ENCODE measurements at regions not wholly inside any gene's neighbourhood (a gene's known extent, or its start where the extent isn't known, plus 50 kb on each side); places are given as distances from the start of the nearest gene placed in this dataset.

DNA sequence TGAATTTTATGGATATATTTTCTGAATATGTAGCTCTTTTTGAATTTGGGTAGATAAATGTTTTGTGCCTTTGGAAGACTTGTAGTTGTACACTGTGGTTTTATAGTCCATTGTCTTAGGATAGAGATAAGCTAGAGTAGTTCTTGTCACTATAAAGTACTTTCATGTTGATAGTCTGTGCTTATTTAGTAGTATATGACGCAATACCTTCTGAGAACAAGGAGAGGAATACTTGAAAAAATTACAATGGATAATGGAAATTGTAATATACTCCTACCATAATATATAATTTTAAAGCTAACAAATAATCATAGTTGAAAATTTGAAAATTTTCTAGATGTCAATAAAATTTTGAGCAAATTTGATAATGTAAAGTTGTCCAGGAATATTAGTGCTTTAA is 664.0 kb downstream of the TLE4 start:
- DNase-seq (ENCODE audit: low read depth in 2 of 2): no peak

- no peak for DNase-seq (ENCODE audit: low read depth in 2 of 2)
These were observed 662.1 kb downstream of the TLE4 start for GRCh38 chr9:80233906-80234305.

- DNase-seq (ENCODE audit: low read depth in 2 of 2): no peak
These were observed 661.5 kb downstream of the TLE4 start for GRCh38 chr9:80233102-80233843.

DNA sequence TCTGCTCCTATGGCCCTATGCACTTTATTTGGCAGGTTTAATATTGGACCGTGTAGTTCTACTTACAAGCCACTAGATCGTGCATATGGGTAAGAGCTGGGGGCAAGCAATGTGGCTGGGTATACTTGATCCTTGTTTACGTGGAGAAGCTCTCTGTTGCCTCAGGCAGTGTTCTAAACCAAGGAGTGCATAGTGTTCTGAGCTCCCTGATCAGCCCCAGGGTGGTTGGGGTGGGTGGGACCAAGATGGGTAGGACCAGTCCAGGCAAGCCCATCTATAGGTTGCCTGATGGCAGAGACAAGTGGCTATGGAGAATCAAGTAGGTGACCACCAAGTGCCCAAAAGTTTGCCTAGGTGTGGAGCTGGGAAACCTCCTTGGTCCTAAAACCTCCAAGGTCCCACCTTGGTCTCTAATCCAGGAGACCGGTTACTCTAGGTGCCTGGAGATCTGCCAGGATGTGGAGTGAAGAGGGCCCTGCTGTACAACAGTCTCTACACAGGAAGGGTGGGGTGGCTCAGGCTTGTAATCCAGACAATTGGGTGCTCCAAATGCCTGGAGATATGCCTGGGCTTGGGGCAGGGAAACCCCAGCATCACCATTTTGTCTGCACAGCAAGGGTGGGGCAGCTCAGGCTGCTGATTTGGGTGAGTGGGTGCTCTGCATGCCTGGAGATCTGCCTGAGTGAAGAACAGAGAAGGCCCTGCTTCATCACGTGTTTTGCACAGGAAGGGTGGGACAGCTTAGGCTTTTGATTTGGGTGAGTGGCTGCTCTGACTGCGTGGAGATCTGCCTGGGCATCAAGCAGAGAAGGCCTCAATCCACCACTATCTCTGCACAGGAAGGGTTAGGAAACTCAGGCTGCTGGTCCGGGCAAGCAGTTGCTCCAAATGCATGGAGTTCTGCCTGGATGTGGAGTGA is 659.8 kb downstream of the TLE4 start:
- DNase-seq (ENCODE audit: low read depth in 2 of 2): no peak

- DNase-seq (ENCODE audit: low read depth in 2 of 2): no peak
These were observed 652.1 kb downstream of the TLE4 start for GRCh38 chr9:80223897-80224296.

GRCh38 chr9:80222466-80223169 is 650.9 kb downstream of the TLE4 start:
- no peak for DNase-seq (ENCODE audit: low read depth in 2 of 2)

DNA sequence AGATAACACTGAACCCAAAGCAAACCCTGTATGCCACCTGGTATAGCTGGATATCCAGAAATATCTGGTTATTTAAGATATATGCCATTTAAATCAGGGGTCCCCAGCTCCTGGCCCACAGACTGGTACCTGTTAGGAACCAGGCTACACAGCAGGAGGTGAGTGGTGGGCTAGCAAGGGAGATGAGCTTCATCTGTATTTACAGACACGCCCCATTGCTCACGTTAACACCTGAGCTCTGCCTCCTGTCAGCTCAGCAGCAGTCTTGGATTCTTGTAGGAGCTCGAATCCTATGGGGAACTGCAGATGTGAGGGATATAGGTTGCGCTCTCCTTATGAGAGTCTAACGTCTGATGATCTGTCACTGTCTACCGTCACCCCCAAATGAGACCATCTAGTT is 646.6 kb downstream of the TLE4 start:
- no peak for DNase-seq (ENCODE audit: low read depth in 2 of 2)

DNA sequence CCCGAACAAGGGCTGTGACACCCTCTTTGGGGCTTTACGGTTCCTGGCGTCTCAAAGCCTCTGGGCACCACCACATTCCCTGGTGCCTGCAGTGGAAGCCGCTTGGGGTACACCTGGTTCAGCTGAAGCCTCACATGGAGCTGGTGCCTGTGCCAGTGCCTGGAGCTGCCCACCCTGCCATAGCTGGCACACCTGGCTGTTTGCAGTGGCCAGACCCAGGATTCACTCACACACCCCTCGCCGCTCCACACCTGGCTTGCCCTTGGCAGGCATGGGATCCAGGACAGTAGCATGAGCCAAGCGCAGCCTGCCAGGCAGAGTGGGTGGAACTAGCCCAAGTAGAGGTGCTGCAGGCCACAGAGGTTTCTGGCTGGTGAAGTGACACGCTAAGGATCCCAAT is 641.8 kb downstream of the TLE4 start:
- no peak for DNase-seq (ENCODE audit: low read depth in 2 of 2)

GRCh38 chr9:80208696-80209095 is 636.9 kb downstream of the TLE4 start:
- no peak for DNase-seq (ENCODE audit: low read depth in 2 of 2)

- peak; percentile 24 to 37 for DNase-seq (ENCODE audit: low read depth in 2 of 2)
These were observed 632.3 kb downstream of the TLE4 start for GRCh38 chr9:80204054-80204453.

DNA sequence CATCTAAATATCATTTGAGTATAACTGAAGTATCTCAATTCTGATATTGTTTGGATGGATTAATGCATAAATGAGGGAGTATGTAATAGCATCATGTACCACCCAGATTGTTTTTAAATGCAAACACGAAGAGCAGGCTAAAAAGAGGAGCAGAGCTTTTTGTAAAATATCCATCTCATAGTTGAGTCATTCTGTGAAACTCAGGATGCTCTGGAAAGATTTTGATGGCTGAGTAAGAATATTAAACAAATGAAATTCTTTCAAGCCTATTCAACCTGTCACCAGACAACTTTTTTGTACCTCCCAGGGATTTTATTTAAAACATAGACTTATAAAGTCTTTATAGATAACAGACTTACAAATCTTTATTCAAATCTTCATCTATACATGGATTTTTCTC is 625.9 kb downstream of the TLE4 start:
- peak; percentile 29 to 31 for DNase-seq (ENCODE audit: low read depth in 2 of 2)

- peak; percentile 16 to 24 for DNase-seq (ENCODE audit: low read depth in 2 of 2)
These were observed 619.3 kb downstream of the TLE4 start for GRCh38 chr9:80191108-80191507.

- no peak for DNase-seq (ENCODE audit: low read depth in 2 of 2)
These were observed 616.8 kb downstream of the TLE4 start for GRCh38 chr9:80188579-80188978.

DNA sequence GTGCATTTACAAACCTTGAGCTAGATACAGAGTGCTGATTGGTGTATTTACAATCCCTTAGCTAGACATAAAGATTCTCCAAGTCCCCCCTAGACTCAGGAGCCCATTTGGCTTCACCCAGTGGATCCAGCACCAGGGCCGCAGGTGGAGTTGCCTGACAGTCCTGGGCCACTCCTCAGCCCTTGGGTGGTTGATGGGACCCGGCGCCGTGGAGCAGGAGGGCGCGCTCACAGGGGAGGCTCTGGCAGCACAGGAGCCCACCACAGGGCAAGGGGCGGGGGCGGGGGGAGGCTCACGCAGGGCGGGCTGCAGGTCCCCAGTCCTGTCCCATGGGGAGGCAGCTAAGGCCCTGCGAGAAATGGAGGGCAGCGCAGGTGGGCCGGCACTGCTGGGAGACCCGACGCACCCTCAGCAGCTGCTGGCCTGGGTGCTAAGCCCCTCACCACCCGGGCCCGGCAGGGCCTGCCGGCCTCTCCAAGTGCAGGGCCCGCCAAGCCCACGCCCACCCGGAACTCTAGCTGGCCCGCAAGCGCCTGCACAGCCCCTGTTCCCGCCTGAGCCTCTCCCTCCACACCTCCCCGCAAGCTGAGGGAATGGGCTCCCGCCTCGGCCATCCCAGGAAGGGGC is 613.5 kb downstream of the TLE4 start:
- no peak for DNase-seq (ENCODE audit: low read depth in 2 of 2)

DNA sequence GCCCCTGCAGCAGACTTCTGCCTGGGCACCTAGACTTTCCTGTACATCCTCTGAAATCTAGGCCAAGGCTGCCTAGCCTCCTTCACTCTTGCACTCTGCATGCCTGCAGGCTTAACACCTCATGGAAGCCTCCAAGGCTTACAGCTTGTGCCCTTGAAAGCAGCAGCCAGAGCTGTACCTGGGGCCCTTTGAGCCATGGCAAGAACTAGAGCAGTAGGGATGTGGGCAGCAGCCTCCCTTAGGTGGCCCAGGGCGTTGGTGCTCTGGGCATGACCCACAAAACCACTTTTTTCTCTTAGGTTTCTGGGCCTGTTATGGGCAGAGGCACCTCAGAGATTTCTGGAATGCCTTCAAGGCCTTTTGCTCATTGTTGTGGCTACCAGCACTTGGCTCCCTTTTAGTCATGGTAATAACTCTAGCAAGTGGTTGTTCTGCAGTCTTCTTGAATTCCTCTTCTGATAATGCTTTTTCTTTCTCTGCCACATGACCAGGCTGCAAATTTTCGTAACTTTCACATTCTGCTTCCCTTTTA is 606.2 kb downstream of the TLE4 start:
- DNase-seq (ENCODE audit: low read depth in 2 of 2): no peak

GRCh38 chr9:80175286-80176150 is 603.8 kb downstream of the TLE4 start:
- DNase-seq (ENCODE audit: low read depth in 2 of 2): peak; percentile 18 to 21

GRCh38 chr9:80163889-80164288 is 592.1 kb downstream of the TLE4 start:
- DNase-seq (ENCODE audit: low read depth in 2 of 2): no peak

GRCh38 chr9:80158554-80159170 is 586.9 kb downstream of the TLE4 start:
- DNase-seq (ENCODE audit: low read depth in 2 of 2): no peak

GRCh38 chr9:80158131-80158530 is 586.4 kb downstream of the TLE4 start:
- DNase-seq (ENCODE audit: low read depth in 2 of 2): no peak

GRCh38 chr9:80157561-80157983 is 585.8 kb downstream of the TLE4 start:
- DNase-seq (ENCODE audit: low read depth in 2 of 2): peak; percentile 16 to 20
